ENCODE measurements at regions not wholly inside any gene's neighbourhood (a gene's known extent, or its start where the extent isn't known, plus 50 kb on each side); places are given as distances from the start of the nearest gene placed in this dataset.

GRCh38 chr12:39044754-39045153, 139.4 kb upstream of the CPNE8 start:
- Mint-ChIP-seq H3K4me3 (no peak overlapping the region), H3K36me3 (no peaks in the 10 kb centered on the region), H3K27ac (no peak overlapping the region), H3K4me1 (no peaks in the 10 kb centered on the region), H3K27me3 (peaks cover 0 to 2% of the 10 kb centered on the region in 2 donors), H3K9me3 (peaks cover 0 to 5% (median 0%) of the 10 kb centered on the region in 8 donors)
- no peak overlapping the region for H3K4me3 ChIP-seq (ENCODE audit: low read length in 2 of 2)
- no peak overlapping the region for H3K27ac ChIP-seq (ENCODE audit: low read depth, low read length)
- ChIA-PET POLR2A (ENCODE audit: partially characterized antibody) (no interaction called here), CTCF (ENCODE audit: partially characterized antibody) (no interaction called here)
- no peaks in the 10 kb centered on the region for H3K27me3 ChIP-seq (ENCODE audit: insufficient read depth, low read length)
- no peaks in the 10 kb centered on the region for H3K4me1 ChIP-seq (ENCODE audit: insufficient read depth, low read length)
- no peaks in the 10 kb centered on the region for H3K36me3 ChIP-seq (ENCODE audit: insufficient read depth, low read length)
- DNase-seq, result no peak
- H3K9me3 ChIP-seq (ENCODE audit: control insufficient read depth in 1 of 2, low read length in 2 of 2), result no peaks in the 10 kb centered on the region
- intact Hi-C loops (cut with micrococcal nuclease), result no loop called here

DNA sequence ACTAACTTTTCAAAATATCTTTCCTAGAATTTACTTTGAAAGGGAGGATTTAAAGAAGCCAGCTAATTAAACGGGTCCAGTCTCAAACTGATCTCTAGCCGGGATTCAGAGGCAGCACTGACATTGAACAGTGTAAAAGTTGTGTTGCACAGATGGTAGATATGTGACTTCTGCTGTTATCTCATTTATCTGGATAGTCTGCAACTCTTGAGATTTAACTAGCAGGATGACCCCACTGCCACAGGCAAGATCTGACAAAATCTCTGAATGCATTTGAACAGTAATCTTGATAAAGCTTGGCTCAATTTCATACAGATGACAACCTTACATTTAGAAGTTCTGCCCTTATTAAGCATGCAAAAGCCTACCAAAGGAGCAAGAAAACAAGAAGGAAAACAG, 138.0 kb upstream of the CPNE8 start:
- CTCF ChIA-PET (ENCODE audit: partially characterized antibody), result interaction anchor here (0.7 kb wide), 1 partner anchor 24 kb away, joined by 4 read pairs; no protein-coding TSS in a partner anchor
- no peak overlapping the region for H3K4me3 ChIP-seq (ENCODE audit: low read length in 2 of 2)
- Mint-ChIP-seq H3K27ac (no peak overlapping the region), H3K4me3 (no peak overlapping the region), H3K36me3 (no peaks in the 10 kb centered on the region), H3K4me1 (no peaks in the 10 kb centered on the region), H3K27me3 (peaks cover 0 to 2% of the 10 kb centered on the region in 2 donors), H3K9me3 (peaks cover 0 to 5% (median 0%) of the 10 kb centered on the region in 8 donors)
- H3K27me3 ChIP-seq (ENCODE audit: insufficient read depth, low read length), result no peaks in the 10 kb centered on the region
- DNase-seq, result no peak
- POLR2A ChIA-PET (ENCODE audit: partially characterized antibody), result no interaction called here
- no peak overlapping the region for H3K27ac ChIP-seq (ENCODE audit: low read depth, low read length)
- intact Hi-C loops (cut with micrococcal nuclease), result no loop called here
- no peaks in the 10 kb centered on the region for H3K36me3 ChIP-seq (ENCODE audit: insufficient read depth, low read length)
- no peaks in the 10 kb centered on the region for H3K4me1 ChIP-seq (ENCODE audit: insufficient read depth, low read length)
- H3K9me3 ChIP-seq (ENCODE audit: control insufficient read depth in 1 of 2, low read length in 2 of 2), result no peaks in the 10 kb centered on the region

GRCh38 chr12:39040275-39040674, 134.9 kb upstream of the CPNE8 start:
- no peaks in the 10 kb centered on the region for H3K36me3 ChIP-seq (ENCODE audit: insufficient read depth, low read length)
- H3K9me3 ChIP-seq (ENCODE audit: control insufficient read depth in 1 of 2, low read length in 2 of 2), result no peaks in the 10 kb centered on the region
- H3K4me1 Mint-ChIP-seq, result no peaks in the 10 kb centered on the region
- H3K27me3 Mint-ChIP-seq, result peaks cover 0 to 2% of the 10 kb centered on the region in 2 donors
- H3K27me3 ChIP-seq (ENCODE audit: insufficient read depth, low read length), result no peaks in the 10 kb centered on the region
- peaks cover 0 to 5% (median 0%) of the 10 kb centered on the region in 8 donors for H3K9me3 Mint-ChIP-seq
- no peaks in the 10 kb centered on the region for H3K36me3 Mint-ChIP-seq
- H3K4me1 ChIP-seq (ENCODE audit: insufficient read depth, low read length), result no peaks in the 10 kb centered on the region
- H3K27ac ChIP-seq (ENCODE audit: low read depth, low read length), result no peak overlapping the region
- no peak overlapping the region for H3K4me3 ChIP-seq (ENCODE audit: low read length in 2 of 2)
- DNase-seq, result no peak
- intact Hi-C loops (cut with micrococcal nuclease), result no loop called here
- no peak overlapping the region for H3K4me3 Mint-ChIP-seq
- no peak overlapping the region for H3K27ac Mint-ChIP-seq
- ChIA-PET POLR2A (ENCODE audit: partially characterized antibody) (no interaction called here), CTCF (ENCODE audit: partially characterized antibody) (no interaction called here)

- Histone ChIP-seq H3K27me3 (ENCODE audit: insufficient read depth, low read length) (no peaks in the 10 kb centered on the region), H3K4me1 (ENCODE audit: insufficient read depth, low read length) (no peaks in the 10 kb centered on the region), H3K36me3 (ENCODE audit: insufficient read depth, low read length) (no peaks in the 10 kb centered on the region), H3K4me3 (ENCODE audit: low read length in 2 of 2) (no peak overlapping the region), H3K9me3 (ENCODE audit: control insufficient read depth in 1 of 2, low read length in 2 of 2) (no peaks in the 10 kb centered on the region), H3K27ac (ENCODE audit: low read depth, low read length) (no peak overlapping the region)
- CTCF ChIA-PET (ENCODE audit: partially characterized antibody), result interaction anchor here (1.6 kb wide), 1 partner anchor 14 kb away, joined by 5 read pairs; no protein-coding TSS in a partner anchor
- Mint-ChIP-seq H3K27ac (no peak overlapping the region), H3K4me1 (no peaks in the 10 kb centered on the region), H3K4me3 (no peak overlapping the region), H3K36me3 (no peaks in the 10 kb centered on the region), H3K9me3 (peaks cover 0 to 5% (median 0%) of the 10 kb centered on the region in 8 donors), H3K27me3 (peaks cover 0 to 2% of the 10 kb centered on the region in 2 donors)
- intact Hi-C loops (cut with micrococcal nuclease), result no loop called here
- DNase-seq, result no peak
- POLR2A ChIA-PET (ENCODE audit: partially characterized antibody), result no interaction called here
Measured at GRCh38 chr12:39037115-39037514, 131.7 kb upstream of the CPNE8 start.

GRCh38 chr12:39036105-39036504, 130.7 kb upstream of the CPNE8 start:
- Mint-ChIP-seq H3K4me1 (no peaks in the 10 kb centered on the region), H3K36me3 (no peaks in the 10 kb centered on the region), H3K27me3 (peaks cover 0 to 2% of the 10 kb centered on the region in 2 donors), H3K27ac (no peak overlapping the region), H3K9me3 (peaks cover 0 to 3% (median 0%) of the 10 kb centered on the region in 8 donors), H3K4me3 (no peak overlapping the region)
- Histone ChIP-seq H3K4me3 (ENCODE audit: low read length in 2 of 2) (no peak overlapping the region), H3K36me3 (ENCODE audit: insufficient read depth, low read length) (no peaks in the 10 kb centered on the region), H3K27me3 (ENCODE audit: insufficient read depth, low read length) (no peaks in the 10 kb centered on the region), H3K9me3 (ENCODE audit: control insufficient read depth in 1 of 2, low read length in 2 of 2) (no peaks in the 10 kb centered on the region), H3K4me1 (ENCODE audit: insufficient read depth, low read length) (no peaks in the 10 kb centered on the region), H3K27ac (ENCODE audit: low read depth, low read length) (no peak overlapping the region)
- ChIA-PET POLR2A (ENCODE audit: partially characterized antibody) (no interaction called here), CTCF (ENCODE audit: partially characterized antibody) (no interaction called here)
- DNase-seq, result no peak
- intact Hi-C loops (cut with micrococcal nuclease), result no loop called here

GRCh38 chr12:39033782-39034181, 128.4 kb upstream of the CPNE8 start:
- DNase-seq, result no peak
- Mint-ChIP-seq H3K27ac (no peak overlapping the region), H3K27me3 (no peaks in the 10 kb centered on the region), H3K4me3 (no peak overlapping the region), H3K9me3 (no peaks in the 10 kb centered on the region), H3K4me1 (no peaks in the 10 kb centered on the region), H3K36me3 (no peaks in the 10 kb centered on the region)
- Histone ChIP-seq H3K4me1 (ENCODE audit: insufficient read depth, low read length) (no peaks in the 10 kb centered on the region), H3K9me3 (ENCODE audit: control insufficient read depth in 1 of 2, low read length in 2 of 2) (no peaks in the 10 kb centered on the region), H3K36me3 (ENCODE audit: insufficient read depth, low read length) (no peaks in the 10 kb centered on the region), H3K27ac (ENCODE audit: low read depth, low read length) (no peak overlapping the region), H3K4me3 (ENCODE audit: low read length in 2 of 2) (no peak overlapping the region), H3K27me3 (ENCODE audit: insufficient read depth, low read length) (no peaks in the 10 kb centered on the region)
- CTCF ChIA-PET (ENCODE audit: partially characterized antibody), result no interaction called here
- POLR2A ChIA-PET (ENCODE audit: partially characterized antibody), result no interaction called here
- intact Hi-C loops (cut with micrococcal nuclease), result no loop called here

DNA sequence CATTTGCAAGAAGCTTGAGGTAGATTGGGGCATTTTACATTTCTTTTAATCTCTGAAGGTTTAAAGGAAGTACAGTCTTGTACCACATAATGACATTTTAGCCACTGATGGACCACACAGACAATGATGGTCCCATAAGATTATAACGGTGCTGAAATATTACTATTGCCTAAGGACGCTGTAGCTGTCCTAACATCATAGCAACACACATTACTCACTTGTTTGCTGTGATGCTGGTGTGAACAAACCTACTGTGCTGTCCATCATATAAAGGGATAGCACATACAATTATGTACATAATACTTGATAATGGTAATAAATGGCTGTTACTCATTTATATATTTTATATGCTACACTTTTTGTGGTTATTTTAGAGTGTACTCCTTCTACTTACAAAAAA, 127.1 kb upstream of the CPNE8 start:
- H3K36me3 Mint-ChIP-seq, result no peaks in the 10 kb centered on the region
- ChIA-PET CTCF (ENCODE audit: partially characterized antibody) (interaction anchor here (1.1 kb wide), 1 partner anchor 72 kb away, joined by 3 read pairs; no protein-coding TSS in a partner anchor), POLR2A (ENCODE audit: partially characterized antibody) (no interaction called here)
- H3K4me3 ChIP-seq (ENCODE audit: low read length in 2 of 2), result no peak overlapping the region
- H3K27ac ChIP-seq (ENCODE audit: low read depth, low read length), result no peak overlapping the region
- no peaks in the 10 kb centered on the region for H3K36me3 ChIP-seq (ENCODE audit: insufficient read depth, low read length)
- H3K9me3 ChIP-seq (ENCODE audit: control insufficient read depth in 1 of 2, low read length in 2 of 2), result no peaks in the 10 kb centered on the region
- no peak overlapping the region for H3K4me3 Mint-ChIP-seq
- no peak overlapping the region for H3K27ac Mint-ChIP-seq
- no peaks in the 10 kb centered on the region for H3K27me3 Mint-ChIP-seq
- H3K9me3 Mint-ChIP-seq, result no peaks in the 10 kb centered on the region
- no peaks in the 10 kb centered on the region for H3K4me1 Mint-ChIP-seq
- H3K27me3 ChIP-seq (ENCODE audit: insufficient read depth, low read length), result no peaks in the 10 kb centered on the region
- no peak for DNase-seq
- H3K4me1 ChIP-seq (ENCODE audit: insufficient read depth, low read length), result no peaks in the 10 kb centered on the region
- intact Hi-C loops (cut with micrococcal nuclease), result no loop called here

GRCh38 chr12:39032034-39032433, 126.6 kb upstream of the CPNE8 start:
- Mint-ChIP-seq H3K36me3 (no peaks in the 10 kb centered on the region), H3K4me3 (no peak overlapping the region), H3K27me3 (no peaks in the 10 kb centered on the region), H3K4me1 (no peaks in the 10 kb centered on the region), H3K27ac (no peak overlapping the region), H3K9me3 (no peaks in the 10 kb centered on the region)
- ChIA-PET POLR2A (ENCODE audit: partially characterized antibody) (no interaction called here), CTCF (ENCODE audit: partially characterized antibody) (no interaction called here)
- intact Hi-C loops (cut with micrococcal nuclease), result no loop called here
- Histone ChIP-seq H3K36me3 (ENCODE audit: insufficient read depth, low read length) (no peaks in the 10 kb centered on the region), H3K27me3 (ENCODE audit: insufficient read depth, low read length) (no peaks in the 10 kb centered on the region), H3K27ac (ENCODE audit: low read depth, low read length) (no peak overlapping the region), H3K4me3 (ENCODE audit: low read length in 2 of 2) (no peak overlapping the region), H3K9me3 (ENCODE audit: control insufficient read depth in 1 of 2, low read length in 2 of 2) (no peaks in the 10 kb centered on the region), H3K4me1 (ENCODE audit: insufficient read depth, low read length) (no peaks in the 10 kb centered on the region)
- DNase-seq, result no peak

Data from CD4-positive, alpha-beta memory T cell (primary cell).